ENCODE measurements at regions not wholly inside any gene's neighbourhood (a gene's known extent, or its start where the extent isn't known, plus 50 kb on each side); places are given as distances from the start of the nearest gene placed in this dataset.

DNA sequence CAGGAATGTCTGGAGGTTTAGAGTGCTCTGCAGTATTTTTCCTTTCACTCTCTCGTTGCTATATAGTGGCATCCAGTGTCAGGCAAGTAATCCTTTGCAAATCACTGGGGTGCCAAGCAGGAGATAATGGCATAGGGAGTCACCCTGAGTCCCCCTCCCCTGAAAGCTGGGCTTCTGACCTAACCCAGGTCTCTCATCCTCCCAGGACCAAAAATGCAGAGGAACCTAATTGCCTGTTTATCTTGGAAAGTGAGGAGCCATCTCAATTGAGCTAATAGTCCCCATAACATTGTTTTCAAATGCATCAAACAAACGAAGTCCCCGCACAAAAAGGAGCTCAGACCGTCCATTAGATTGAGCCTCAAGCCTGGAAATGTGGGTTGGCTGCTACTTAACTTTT lies 368.0 kb upstream of the IRX2 start:
- Histone ChIP-seq H3K36me3 (no peaks in the 10 kb centered on the region), H3K27ac (no peak overlapping the region), H3K27me3 (peaks cover 0 to 4% (median 0%) of the 10 kb centered on the region in 4 donors), H3K4me3 (no peak overlapping the region), H3K9me3 (no peaks in the 10 kb centered on the region), H3K4me1 (no peaks in the 10 kb centered on the region)
- 23 to 30% methylated on average over 4 of the region's 4 CpGs for WGBS, 2 donors
- DNase-seq (no peak), ATAC-seq (ENCODE audit: low FRiP score in 2 of 2) (no peak)
- TF ChIP-seq POLR2AphosphoS5 (IDR thresholded peaks at IDR 0.05) (no peak), EP300 (IDR thresholded peaks at IDR 0.05) (no peak), POLR2A (IDR thresholded peaks at IDR 0.05) (no peak), CTCF (IDR thresholded peaks at IDR 0.05) (no peak)

- H3K9me3 ChIP-seq = no peaks in the 10 kb centered on the region
- TF ChIP-seq CTCF (IDR thresholded peaks at IDR 0.05) (no peak), EP300 (IDR thresholded peaks at IDR 0.05) (no peak), POLR2AphosphoS5 (IDR thresholded peaks at IDR 0.05) (no peak), POLR2A (IDR thresholded peaks at IDR 0.05) (no peak)
- peaks cover 0 to 4% (median 0%) of the 10 kb centered on the region in 4 donors for H3K27me3 ChIP-seq
- H3K4me3 ChIP-seq = no peak overlapping the region
- DNase-seq (no peak), ATAC-seq (ENCODE audit: low FRiP score in 2 of 2) (no peak)
- H3K27ac ChIP-seq = no peak overlapping the region
- no peaks in the 10 kb centered on the region for H3K4me1 ChIP-seq
- 39 to 49% methylated on average over 14 to 15 of the region's 15 CpGs for WGBS, 2 donors
- no peaks in the 10 kb centered on the region for H3K36me3 ChIP-seq
These were observed 366.9 kb upstream of the IRX2 start for GRCh38 chr5:3118340-3118739.

- no peak overlapping the region for H3K4me3 ChIP-seq
- TF ChIP-seq EP300 (IDR thresholded peaks at IDR 0.05) (no peak), POLR2A (IDR thresholded peaks at IDR 0.05) (no peak), CTCF (IDR thresholded peaks at IDR 0.05) (no peak), POLR2AphosphoS5 (IDR thresholded peaks at IDR 0.05) (no peak)
- H3K4me1 ChIP-seq = no peaks in the 10 kb centered on the region
These were observed 364.9 kb upstream of the IRX2 start for GRCh38 chr5:3116366-3116765.

DNA sequence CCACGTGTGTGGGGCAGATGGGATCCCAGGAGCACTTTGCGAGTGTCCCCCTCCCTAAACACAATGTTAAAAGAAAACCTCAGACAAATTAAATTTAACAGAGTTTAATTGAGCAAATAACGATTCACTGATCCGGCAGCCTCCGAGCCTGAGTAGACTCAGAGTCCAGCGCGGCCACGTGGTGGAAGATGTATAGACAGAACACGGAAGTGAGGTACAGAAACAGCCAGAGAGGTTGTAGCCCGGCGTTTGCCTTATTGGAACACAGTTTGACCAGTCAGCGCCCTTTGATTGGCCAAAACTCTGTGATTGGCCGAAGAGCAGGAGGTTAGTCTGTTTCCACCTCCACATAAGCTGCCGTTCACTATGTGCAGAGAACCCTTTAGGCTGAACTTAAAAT lies 363.0 kb upstream of the IRX2 start:
- Histone ChIP-seq H3K36me3 (no peaks in the 10 kb centered on the region), H3K27ac (no peak overlapping the region), H3K9me3 (peaks cover 0 to 4% (median 0%) of the 10 kb centered on the region in 4 donors), H3K4me3 (no peak overlapping the region), H3K4me1 (no peaks in the 10 kb centered on the region), H3K27me3 (peaks cover 0 to 4% (median 0%) of the 10 kb centered on the region in 4 donors)
- ATAC-seq (ENCODE audit: low FRiP score in 2 of 2) (no peak), DNase-seq (no peak)
- TF ChIP-seq POLR2A (IDR thresholded peaks at IDR 0.05) (no peak), POLR2AphosphoS5 (IDR thresholded peaks at IDR 0.05) (no peak), EP300 (IDR thresholded peaks at IDR 0.05) (no peak), CTCF (IDR thresholded peaks at IDR 0.05) (no peak)
- 85 to 92% methylated on average over 14 of the region's 14 CpGs for WGBS, 2 donors

More at GRCh38 chr5:3116366-3116765, 364.9 kb upstream of the IRX2 start:
- peaks cover 0 to 4% (median 0%) of the 10 kb centered on the region in 4 donors for H3K27me3 ChIP-seq
- no peak overlapping the region for H3K27ac ChIP-seq
- DNase-seq (no peak), ATAC-seq (ENCODE audit: low FRiP score in 2 of 2) (no peak)
- H3K36me3 ChIP-seq = no peaks in the 10 kb centered on the region
- WGBS, 2 donors = 28 to 34% methylated on average over 20 to 23 of the region's 23 CpGs
- H3K9me3 ChIP-seq = peaks cover 0 to 4% (median 0%) of the 10 kb centered on the region in 4 donors

DNA sequence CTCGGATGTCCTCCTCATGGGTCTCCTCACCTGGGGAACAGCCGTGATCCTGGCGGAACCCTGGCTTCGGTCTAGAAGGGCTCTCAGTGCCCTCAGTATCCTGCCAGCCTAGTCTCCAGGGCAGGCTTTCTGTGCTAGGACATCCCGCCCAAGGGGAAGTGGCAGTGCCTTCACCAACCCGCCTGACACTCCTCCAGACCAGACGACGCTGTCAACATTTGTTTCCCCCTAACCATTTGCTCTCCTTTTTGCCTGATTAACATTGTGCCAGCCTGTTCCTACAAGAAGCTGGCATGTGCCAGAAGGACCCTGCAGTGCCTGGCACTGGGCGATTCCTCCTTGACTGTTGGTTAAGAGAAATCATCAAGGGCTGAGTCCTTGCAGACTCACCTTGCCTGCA lies 358.9 kb upstream of the IRX2 start:
- no peaks in the 10 kb centered on the region for H3K27me3 ChIP-seq
- WGBS, 2 donors = 82 to 85% methylated on average over 8 to 9 of the region's 9 CpGs
- H3K9me3 ChIP-seq = peaks cover 0 to 4% (median 0%) of the 10 kb centered on the region in 4 donors
- TF ChIP-seq EP300 (IDR thresholded peaks at IDR 0.05) (no peak), POLR2A (IDR thresholded peaks at IDR 0.05) (no peak), CTCF (IDR thresholded peaks at IDR 0.05) (no peak), POLR2AphosphoS5 (IDR thresholded peaks at IDR 0.05) (no peak)
- H3K4me3 ChIP-seq = no peak overlapping the region
- no peak overlapping the region for H3K27ac ChIP-seq
- ATAC-seq (ENCODE audit: low FRiP score in 2 of 2) (no peak), DNase-seq (no peak)
- H3K36me3 ChIP-seq = no peaks in the 10 kb centered on the region
- H3K4me1 ChIP-seq = no peaks in the 10 kb centered on the region
